ACC112 (cell line): ENCODE measurements at regions not wholly inside any gene's neighbourhood (a gene's known extent, or its start where the extent isn't known, plus 50 kb on each side); places are given as distances from the start of the nearest gene placed in this dataset.
A peak's percentile ranks its signal among the peaks of the same experiment; 100 is the strongest.
"Not testable (repeated sequence)": the region's sequence is repeated elsewhere in the genome, so short reads cannot be mapped to it uniquely, and the experiment has no call there.

Experiments used
- H2AFZ ChIP-seq: fragments of 200-600 bp; sonication (generic); one replicate; pipeline ENCODE4 v1.6.0; 2017; ENCODE audit warnings: antibody characterized with exemption, low read length; ENCODE audit not compliant: unreplicated experiment
- H3K27ac ChIP-seq: fragments of 200-600 bp; sonication (generic); 2 replicates; pipeline ENCODE4 v1.5.1; 2014; ENCODE audit warnings: low read depth, mild to moderate bottlenecking, antibody characterized with exemption, low read length, moderate library complexity
- H3K27me3 ChIP-seq: fragments of 200-600 bp; sonication (generic); 2 replicates; pipeline ENCODE4 v1.6.1; 2014; ENCODE audit warnings: mild to moderate bottlenecking, antibody characterized with exemption, low read length, moderate library complexity, mixed read lengths; ENCODE audit not compliant: insufficient read depth
- H3K36me3 ChIP-seq: fragments of 200-600 bp; sonication (generic); 2 replicates; pipeline ENCODE4 v1.6.1; 2016; ENCODE audit warnings: mild to moderate bottlenecking, antibody characterized with exemption, low read length, moderate library complexity, mixed read lengths; ENCODE audit not compliant: insufficient read depth
- H3K4me1 ChIP-seq: fragments of 200-600 bp; sonication (generic); one replicate; pipeline ENCODE4 v1.6.1; 2016; ENCODE audit warnings: low read length, mixed read lengths; ENCODE audit not compliant: insufficient read depth, unreplicated experiment, control insufficient read depth
- H3K4me3 ChIP-seq: fragments of 200-600 bp; sonication (generic); 2 replicates; pipeline ENCODE4 v1.5.1; 2014; ENCODE audit warnings: mild to moderate bottlenecking, low read depth, low read length
- H3K79me2 ChIP-seq: fragments of 200-600 bp; sonication (generic); one replicate; pipeline ENCODE4 v1.6.0; 2016; ENCODE audit warnings: low read length; ENCODE audit not compliant: control insufficient read depth, unreplicated experiment, insufficient read depth

- H2AFZ ChIP-seq: no peak overlapping the region
- peaks cover 50% of the 10 kb centered on the region for H3K27me3 ChIP-seq
- no peaks in the 10 kb centered on the region for H3K4me1 ChIP-seq
- H3K79me2 ChIP-seq: no peaks in the 10 kb centered on the region
- H3K4me3 ChIP-seq: no peak overlapping the region
- H3K36me3 ChIP-seq: no peaks in the 10 kb centered on the region
- no peak overlapping the region for H3K27ac ChIP-seq
Measured at GRCh38 chr2:88396209-88396608, 56.3 kb downstream of the FOXI3 start.

GRCh38 chr2:88377641-88377991, 74.9 kb downstream of the FOXI3 start:
- Histone ChIP-seq H3K27me3 (peaks cover 43% of the 10 kb centered on the region), H3K27ac (no peak overlapping the region), H3K4me3 (no peak overlapping the region), H3K4me1 (no peaks in the 10 kb centered on the region), H3K36me3 (no peaks in the 10 kb centered on the region), H3K79me2 (no peaks in the 10 kb centered on the region), H2AFZ (no peak overlapping the region)

GRCh38 chr2:88372042-88372441, 80.5 kb downstream of the FOXI3 start:
- H3K27ac ChIP-seq: no peak overlapping the region
- no peak overlapping the region for H2AFZ ChIP-seq
- no peaks in the 10 kb centered on the region for H3K79me2 ChIP-seq
- no peak overlapping the region for H3K4me3 ChIP-seq
- H3K27me3 ChIP-seq: peaks cover 36% of the 10 kb centered on the region
- H3K4me1 ChIP-seq: no peaks in the 10 kb centered on the region
- no peaks in the 10 kb centered on the region for H3K36me3 ChIP-seq

- not testable (repeated sequence) for H3K79me2 ChIP-seq, H3K27ac ChIP-seq, H3K27me3 ChIP-seq, H3K4me1 ChIP-seq, H2AFZ ChIP-seq, H3K4me3 ChIP-seq, H3K36me3 ChIP-seq
Measured at GRCh38 chr2:88365408-88365807, 87.1 kb downstream of the FOXI3 start.

- Histone ChIP-seq H3K4me3 (no peak overlapping the region), H3K4me1 (no peaks in the 10 kb centered on the region), H3K36me3 (no peaks in the 10 kb centered on the region), H3K27me3 (peaks cover 30% of the 10 kb centered on the region), H3K79me2 (no peaks in the 10 kb centered on the region), H2AFZ (no peak overlapping the region), H3K27ac (no peak overlapping the region)
Measured at GRCh38 chr2:88355486-88355885, 97.0 kb downstream of the FOXI3 start.

GRCh38 chr2:88351249-88351601, 101.3 kb downstream of the FOXI3 start:
- Histone ChIP-seq H3K27ac (no peak overlapping the region), H3K4me1 (no peaks in the 10 kb centered on the region), H2AFZ (no peak overlapping the region), H3K4me3 (no peak overlapping the region), H3K36me3 (no peaks in the 10 kb centered on the region), H3K27me3 (peaks cover 56% of the 10 kb centered on the region), H3K79me2 (no peaks in the 10 kb centered on the region)

- no peak overlapping the region for H2AFZ ChIP-seq
- H3K36me3 ChIP-seq: no peaks in the 10 kb centered on the region
- H3K27me3 ChIP-seq: peaks cover 56% of the 10 kb centered on the region
- H3K4me1 ChIP-seq: no peaks in the 10 kb centered on the region
- H3K79me2 ChIP-seq: no peaks in the 10 kb centered on the region
- H3K4me3 ChIP-seq: 0 out of 2 replicates have a peak overlapping the region, but pooled peaks have one; percentile 46
- H3K27ac ChIP-seq: no peak overlapping the region
Measured at GRCh38 chr2:88350331-88351248, 101.9 kb downstream of the FOXI3 start.

- peaks cover 36% of the 10 kb centered on the region for H3K27me3 ChIP-seq
- H3K27ac ChIP-seq: no peak overlapping the region
- no peaks in the 10 kb centered on the region for H3K79me2 ChIP-seq
- H2AFZ ChIP-seq: no peak overlapping the region
- no peaks in the 10 kb centered on the region for H3K4me1 ChIP-seq
- H3K4me3 ChIP-seq: no peak overlapping the region
- no peaks in the 10 kb centered on the region for H3K36me3 ChIP-seq
Measured at GRCh38 chr2:88345842-88346241, 106.7 kb downstream of the FOXI3 start.

- no peak overlapping the region for H3K27ac ChIP-seq
- no peak overlapping the region for H2AFZ ChIP-seq
- no peaks in the 10 kb centered on the region for H3K36me3 ChIP-seq
- peaks cover 23% of the 10 kb centered on the region; the same call in 1 of the 2 replicates for H3K27me3 ChIP-seq
- no peaks in the 10 kb centered on the region for H3K79me2 ChIP-seq
- no peaks in the 10 kb centered on the region for H3K4me1 ChIP-seq
- H3K4me3 ChIP-seq: no peak overlapping the region
Measured at GRCh38 chr2:88342749-88343148, 109.7 kb downstream of the FOXI3 start.

- Histone ChIP-seq H3K4me1 (no peaks in the 10 kb centered on the region), H3K27me3 (peaks cover 27% of the 10 kb centered on the region), H3K36me3 (no peaks in the 10 kb centered on the region), H3K4me3 (no peak overlapping the region), H3K79me2 (no peaks in the 10 kb centered on the region), H2AFZ (no peak overlapping the region), H3K27ac (no peak overlapping the region)
Measured at GRCh38 chr2:88334418-88334817, 118.1 kb downstream of the FOXI3 start.

GRCh38 chr2:88331239-88331638, 121.3 kb downstream of the FOXI3 start:
- H2AFZ ChIP-seq: no peak overlapping the region
- H3K27ac ChIP-seq: no peak overlapping the region
- no peaks in the 10 kb centered on the region for H3K36me3 ChIP-seq
- no peaks in the 10 kb centered on the region for H3K4me1 ChIP-seq
- H3K27me3 ChIP-seq: peaks cover 43% of the 10 kb centered on the region
- no peak overlapping the region for H3K4me3 ChIP-seq
- H3K79me2 ChIP-seq: no peaks in the 10 kb centered on the region
